SK-N-MC (cell line): ENCODE measurements at regions not wholly inside any gene's neighbourhood (a gene's known extent, or its start where the extent isn't known, plus 50 kb on each side); places are given as distances from the start of the nearest gene placed in this dataset.

Source experiments
- EZH2 ChIP-seq: fragments of 200-600 bp; sonication (generic); IDR thresholded peaks from one replicate; pipeline ENCODE4 v1.6.1; 2017; ENCODE audit warnings: antibody characterized with exemption
- FOXP2 ChIP-seq: optimal IDR thresholded peaks from 2 replicates; pipeline ENCODE3; 2011; ENCODE audit warnings: mild to moderate bottlenecking, moderate library complexity; ENCODE audit not compliant: insufficient read depth; ENCODE audit errors: extremely low read length, control extremely low read depth
- POLR2AphosphoS5 ChIP-seq: IDR thresholded peaks from 2 replicates; pipeline ENCODE4 v1.6.1; 2012; ENCODE audit warnings: mild to moderate bottlenecking, low read depth, low read length, borderline replicate concordance

DNA sequence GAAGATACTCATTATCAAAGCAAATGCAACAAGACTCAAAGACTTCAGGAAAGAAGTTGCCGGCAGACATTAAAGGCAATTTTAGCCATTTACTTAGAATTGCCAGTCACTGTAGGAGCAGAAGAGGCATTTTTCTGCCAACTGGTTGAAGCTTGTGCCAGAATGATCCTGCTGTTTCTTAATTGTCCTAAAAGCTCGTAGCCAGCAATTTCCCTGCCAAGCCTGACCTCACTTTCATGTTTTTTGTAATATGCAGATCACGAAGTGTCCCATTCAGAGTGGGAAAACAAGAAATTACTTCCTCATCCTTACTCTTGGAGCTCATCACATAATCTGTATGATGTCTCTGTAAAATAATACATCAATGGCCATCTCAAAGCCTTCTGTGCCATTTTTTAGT, 130.9 kb upstream of the ANKRD1 start:
- TF ChIP-seq POLR2AphosphoS5 (no peak), EZH2 (no peak), FOXP2 (no peak)
